ENCODE measurements at regions not wholly inside any gene's neighbourhood (a gene's known extent, or its start where the extent isn't known, plus 50 kb on each side); places are given as distances from the start of the nearest gene placed in this dataset.
"Not testable (repeated sequence)": the region's sequence is repeated elsewhere in the genome, so short reads cannot be mapped to it uniquely, and the experiment has no call there.

GRCh38 chr1:191327868-191328267 is 830.4 kb upstream of the RGS18 start:
- no peak for FAIRE-seq

GRCh38 chr1:191343816-191344215 is 814.4 kb upstream of the RGS18 start:
- FAIRE-seq (no peak), DNase-seq (ENCODE audit: low spot score) (no peak)

More at GRCh38 chr1:191327868-191328267, 830.4 kb upstream of the RGS18 start:
- DNase-seq (ENCODE audit: low spot score), result no peak

GRCh38 chr1:191346381-191346780 is 811.9 kb upstream of the RGS18 start:
- DNase-seq (ENCODE audit: low spot score) (no peak), FAIRE-seq (no peak)

DNA sequence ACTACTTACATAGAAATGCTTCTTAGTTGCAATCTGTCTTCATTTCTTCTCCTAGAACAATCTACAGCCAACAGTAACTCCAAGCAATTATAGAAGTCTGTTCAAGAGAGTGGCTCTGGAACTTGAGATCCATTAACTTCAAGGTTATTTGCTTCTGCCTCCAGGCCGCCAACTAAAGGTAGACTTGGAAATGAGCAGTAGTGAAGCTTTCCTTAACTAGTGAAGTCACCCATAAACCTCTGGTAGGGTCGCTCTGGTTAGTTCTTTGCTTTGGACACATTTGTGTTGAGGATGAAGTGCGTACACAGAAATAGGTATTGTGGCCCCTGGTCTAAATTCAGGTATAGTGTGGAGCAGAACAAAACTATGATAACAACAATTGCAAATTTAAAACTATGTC is 809.9 kb upstream of the RGS18 start:
- DNase-seq (ENCODE audit: low spot score) (no peak), FAIRE-seq (no peak)

- DNase-seq (ENCODE audit: low spot score) (no peak), FAIRE-seq (no peak)
These were observed 807.3 kb upstream of the RGS18 start for GRCh38 chr1:191350938-191351337.

DNA sequence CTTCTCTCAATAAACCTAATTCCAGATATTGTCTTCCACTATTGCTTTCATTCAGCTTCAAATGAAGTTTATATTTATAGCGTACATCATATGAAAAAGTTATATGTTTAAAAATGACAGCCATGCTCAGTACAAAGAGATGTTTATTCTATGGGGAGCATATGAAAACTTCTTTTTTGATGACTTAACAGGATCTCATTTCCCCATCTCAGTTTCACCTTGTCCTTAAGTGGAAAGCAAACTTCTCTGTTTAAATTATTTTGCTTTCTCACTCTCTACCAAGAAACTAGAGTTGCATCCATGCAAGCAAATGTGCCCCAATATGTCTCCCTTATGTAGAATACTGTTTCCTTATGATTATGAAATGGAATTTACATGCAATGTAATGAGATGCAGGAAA is 799.5 kb upstream of the RGS18 start:
- DNase-seq (ENCODE audit: low spot score), result no peak
- FAIRE-seq, result no peak

GRCh38 chr1:191366686-191367085 is 791.6 kb upstream of the RGS18 start:
- FAIRE-seq, result no peak
- no peak for DNase-seq (ENCODE audit: low spot score)

GRCh38 chr1:191368891-191369654 is 789.2 kb upstream of the RGS18 start:
- DNase-seq (ENCODE audit: low spot score) (no peak), FAIRE-seq (no peak)

GRCh38 chr1:191371626-191372025 is 786.6 kb upstream of the RGS18 start:
- FAIRE-seq, result no peak

GRCh38 chr1:191388283-191388682 is 770.0 kb upstream of the RGS18 start:
- FAIRE-seq, result no peak
- DNase-seq (ENCODE audit: low spot score), result no peak

More at GRCh38 chr1:191371626-191372025, 786.6 kb upstream of the RGS18 start:
- no peak for DNase-seq (ENCODE audit: low spot score)

GRCh38 chr1:191396622-191397021 is 761.6 kb upstream of the RGS18 start:
- no peak for FAIRE-seq

GRCh38 chr1:191398551-191398950 is 759.7 kb upstream of the RGS18 start:
- no peak for DNase-seq (ENCODE audit: low spot score)
- no peak for FAIRE-seq

More at GRCh38 chr1:191396622-191397021, 761.6 kb upstream of the RGS18 start:
- no peak for DNase-seq (ENCODE audit: low spot score)

DNA sequence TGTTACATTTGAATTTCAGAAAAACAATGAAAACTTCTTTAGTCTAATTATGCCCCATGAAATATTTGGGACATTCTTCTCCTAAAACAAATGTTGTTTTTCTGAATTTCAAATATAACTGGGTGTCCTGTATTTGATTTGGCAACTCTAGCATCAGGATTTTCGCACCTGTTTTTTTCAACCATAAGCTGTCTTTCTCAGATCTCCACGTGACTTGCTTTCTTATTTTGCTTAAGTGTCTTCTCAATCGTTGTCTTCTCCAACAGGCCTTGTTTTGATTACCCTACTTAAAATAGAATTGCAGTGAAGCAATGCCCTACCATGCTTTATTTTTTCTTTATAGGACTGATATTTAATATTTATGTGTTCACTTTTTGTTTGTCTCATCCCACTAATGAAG is 752.8 kb upstream of the RGS18 start:
- FAIRE-seq (no peak), DNase-seq (ENCODE audit: low spot score) (no peak)

- no peak for DNase-seq (ENCODE audit: low spot score)
- FAIRE-seq, result no peak
These were observed 743.2 kb upstream of the RGS18 start for GRCh38 chr1:191414981-191415640.

GRCh38 chr1:191419842-191420241 is 738.4 kb upstream of the RGS18 start:
- FAIRE-seq (no peak), DNase-seq (ENCODE audit: low spot score) (no peak)

DNA sequence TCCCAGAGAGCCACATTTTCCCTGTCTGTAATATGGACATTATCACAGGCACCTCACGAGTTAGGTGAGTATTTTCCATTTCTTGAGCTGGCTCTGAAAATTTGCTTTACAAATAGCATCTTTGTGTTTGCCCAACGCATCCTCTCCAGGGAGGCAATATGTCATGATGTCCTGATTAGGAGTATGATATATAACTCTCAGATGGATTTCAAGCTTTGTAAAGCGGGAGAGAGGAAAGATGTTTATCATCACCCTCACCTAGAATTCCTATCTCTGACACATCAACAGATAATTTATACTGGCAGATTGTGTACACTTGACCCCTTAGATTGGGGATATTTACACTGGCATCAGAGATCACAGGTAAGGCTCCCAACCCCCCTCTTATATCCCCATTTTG is 730.7 kb upstream of the RGS18 start:
- no peak for DNase-seq (ENCODE audit: low spot score)
- no peak for FAIRE-seq

DNA sequence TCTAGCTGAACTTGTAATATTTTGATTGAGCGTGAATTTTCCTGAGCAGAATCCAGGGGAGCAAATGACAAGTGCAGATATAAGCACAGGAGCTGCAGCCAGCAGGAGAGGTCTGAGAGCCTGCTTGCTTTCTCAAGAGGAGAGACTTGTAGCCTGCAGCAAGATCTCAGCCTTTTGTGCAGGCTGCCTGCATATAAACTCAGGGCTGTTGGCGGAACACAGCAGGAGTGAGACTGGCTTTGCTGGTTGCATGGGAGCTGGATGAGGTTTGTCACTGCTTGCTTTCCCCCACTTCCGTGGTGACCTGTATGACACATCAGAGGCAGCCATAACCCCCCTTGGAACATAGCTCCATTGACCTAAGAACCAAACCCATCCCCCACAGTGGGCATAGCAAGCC is 725.4 kb upstream of the RGS18 start:
- FAIRE-seq, result no peak
- no peak for DNase-seq (ENCODE audit: low spot score)

DNA sequence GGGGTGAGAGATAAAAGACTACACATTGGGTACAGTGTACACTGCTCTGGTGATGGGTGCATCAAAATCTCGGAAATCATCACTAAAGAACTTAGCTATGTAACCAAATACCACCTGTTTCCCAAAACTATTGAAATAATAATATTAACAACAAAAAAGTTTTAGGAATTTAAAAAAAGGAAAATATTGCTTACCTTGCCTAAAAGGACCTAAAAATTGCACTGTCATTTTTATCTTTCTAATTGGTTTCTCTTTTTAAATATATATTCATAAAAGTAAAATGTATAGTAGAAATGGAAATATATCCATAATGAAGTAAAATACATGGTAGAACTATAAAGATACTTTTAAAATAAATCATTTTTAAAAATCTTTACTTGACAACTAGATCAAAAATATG is 719.3 kb upstream of the RGS18 start:
- DNase-seq (ENCODE audit: low spot score), result no peak
- peak; percentile 5 for FAIRE-seq

GRCh38 chr1:191448279-191448678 is 710.0 kb upstream of the RGS18 start:
- not testable (repeated sequence) for DNase-seq (ENCODE audit: low spot score); FAIRE-seq

DNA sequence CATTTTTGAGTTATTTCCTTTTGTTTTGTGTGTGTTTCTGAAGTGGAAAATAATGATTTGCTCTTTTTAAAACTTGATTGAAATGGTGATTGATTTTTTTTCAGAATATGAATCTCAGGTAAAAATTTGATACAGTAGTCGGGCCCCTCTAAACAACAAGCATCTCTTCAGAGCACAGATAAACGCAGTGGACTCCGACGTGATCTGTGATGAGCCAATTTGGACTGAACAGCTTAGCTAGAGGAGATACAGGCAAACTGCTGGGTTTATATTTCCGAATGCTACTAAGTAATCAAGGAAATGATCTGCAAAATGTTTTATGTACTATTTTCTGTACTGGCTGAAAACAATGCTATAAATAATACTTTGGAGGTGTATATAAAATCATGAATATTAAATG is 705.7 kb upstream of the RGS18 start:
- DNase-seq (ENCODE audit: low spot score) (no peak), FAIRE-seq (no peak)

GRCh38 chr1:191453487-191453886 is 704.8 kb upstream of the RGS18 start:
- DNase-seq (ENCODE audit: low spot score), result no peak
- FAIRE-seq, result no peak

DNA sequence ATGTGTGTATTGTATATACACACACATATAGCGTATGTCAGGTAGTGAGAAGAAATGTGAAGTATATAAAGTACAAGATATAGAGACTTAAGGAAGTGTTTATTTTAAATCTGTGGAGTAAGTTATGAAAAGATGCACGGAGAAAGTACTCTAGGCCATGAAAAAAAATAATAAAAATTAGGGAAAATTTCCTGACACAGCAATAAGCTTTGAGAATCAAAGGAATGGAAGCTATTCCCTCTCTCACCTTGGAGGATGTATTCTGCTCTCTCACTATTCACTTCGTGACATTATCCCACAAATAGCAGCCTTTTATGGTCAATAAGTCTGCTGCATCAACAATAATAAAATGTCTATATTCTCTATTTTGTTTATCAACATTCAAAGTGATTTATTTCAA is 700.4 kb upstream of the RGS18 start:
- FAIRE-seq (no peak), DNase-seq (ENCODE audit: low spot score) (no peak)

DNA sequence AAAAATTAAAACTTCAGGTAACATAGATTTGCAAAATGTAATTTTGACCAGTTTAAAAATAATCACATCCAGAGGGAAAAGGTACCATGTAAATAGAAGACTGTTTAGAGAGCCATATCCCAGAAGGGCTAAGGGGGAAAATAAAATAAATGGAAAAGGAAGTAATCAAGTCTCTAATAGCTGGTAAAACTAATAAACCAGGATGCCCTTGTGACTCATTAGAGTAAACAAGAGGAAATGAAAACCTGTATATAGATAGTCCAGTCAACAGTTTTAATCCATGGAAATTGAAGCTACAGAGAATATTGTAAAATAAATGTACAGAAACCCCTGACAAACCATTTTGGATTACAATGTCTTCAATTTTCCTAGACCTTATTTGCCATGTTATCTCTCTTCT is 698.0 kb upstream of the RGS18 start:
- DNase-seq (ENCODE audit: low spot score) (no peak), FAIRE-seq (no peak)
